Transverse colon (tissue), 4 donors: ENCODE measurements at regions not wholly inside any gene's neighbourhood (a gene's known extent, or its start where the extent isn't known, plus 50 kb on each side); places are given as distances from the start of the nearest gene placed in this dataset.

Source experiments
- CTCF ChIP-seq, 5 experiments: fragments of 200-600 bp in 3 of 5; fragments of 450-650 bp in 2 of 5; sonication (generic) in 3 of 5; IDR thresholded peaks; 1 replicate in 2 of 5; 2 replicates in 3 of 5; pipeline ENCODE4 v1.5.1; 2016 to 2017; ENCODE audit warnings: antibody characterized with exemption in 5 of 5, inconsistent platforms in 3 of 5, mild to moderate bottlenecking in 2 of 5, moderate library complexity in 1 of 5
- EP300 ChIP-seq: sonication (generic); formaldehyde crosslinking; IDR thresholded peaks from one replicate; pipeline ENCODE4 v1.6.1; 2017; ENCODE audit warnings: antibody characterized with exemption, low read depth
- POLR2A ChIP-seq: fragments of 450-650 bp; IDR thresholded peaks from one replicate; pipeline ENCODE4 v1.6.1; 2016; ENCODE audit warnings: antibody characterized with exemption, mild to moderate bottlenecking, moderate library complexity
- POLR2AphosphoS5 ChIP-seq, 3 donors: sonication (generic); formaldehyde crosslinking; IDR thresholded peaks; one replicate each; pipeline ENCODE4 v1.6.1; 2016; ENCODE audit warnings: antibody characterized with exemption in 3 of 3

- TF ChIP-seq CTCF (IDR thresholded peaks at IDR 0.05) (no peak), POLR2A (no peak), POLR2AphosphoS5 (IDR thresholded peaks at IDR 0.05) (no peak), EP300 (no peak)
These were observed 355.0 kb upstream of the KLHL29 start for GRCh38 chr2:23029951-23030350.
